ENCODE measurements at regions not wholly inside any gene's neighbourhood (a gene's known extent, or its start where the extent isn't known, plus 50 kb on each side); places are given as distances from the start of the nearest gene placed in this dataset.

DNA sequence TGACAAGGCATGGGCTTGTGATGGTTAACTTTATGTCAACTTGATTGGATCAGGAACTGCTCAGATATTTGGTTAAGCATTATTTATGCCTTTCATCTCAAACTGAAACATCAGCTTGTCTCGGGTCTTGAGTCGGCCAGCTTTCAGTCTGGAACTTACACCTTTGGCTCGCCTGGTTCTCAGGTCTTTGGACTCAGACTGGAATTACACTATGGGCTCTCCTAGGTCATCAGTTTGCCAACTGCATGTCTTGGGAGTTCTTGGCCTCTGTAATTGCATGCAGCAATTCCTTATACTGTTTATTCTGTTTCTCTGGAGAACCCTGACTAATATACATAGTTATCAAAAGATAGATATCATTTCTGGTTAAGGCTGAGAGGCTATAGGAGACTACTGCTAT is 653.7 kb downstream of the ADGRL2 start:
- H3K4me3 ChIP-seq (ENCODE audit: low read depth, low read length) = no peak overlapping the region
- TF ChIP-seq, protein P1, sequence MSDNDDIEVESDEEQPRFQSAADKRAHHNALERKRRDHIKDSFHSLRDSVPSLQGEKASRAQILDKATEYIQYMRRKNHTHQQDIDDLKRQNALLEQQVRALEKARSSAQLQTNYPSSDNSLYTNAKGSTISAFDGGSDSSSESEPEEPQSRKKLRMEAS (IDR thresholded peaks at IDR 0.05; ENCODE audit: low read depth, low read length) = no peak
- TF ChIP-seq MYC (IDR thresholded peaks at IDR 0.05; ENCODE audit: low read depth, low read length) = no peak
- TF ChIP-seq, protein P2, sequence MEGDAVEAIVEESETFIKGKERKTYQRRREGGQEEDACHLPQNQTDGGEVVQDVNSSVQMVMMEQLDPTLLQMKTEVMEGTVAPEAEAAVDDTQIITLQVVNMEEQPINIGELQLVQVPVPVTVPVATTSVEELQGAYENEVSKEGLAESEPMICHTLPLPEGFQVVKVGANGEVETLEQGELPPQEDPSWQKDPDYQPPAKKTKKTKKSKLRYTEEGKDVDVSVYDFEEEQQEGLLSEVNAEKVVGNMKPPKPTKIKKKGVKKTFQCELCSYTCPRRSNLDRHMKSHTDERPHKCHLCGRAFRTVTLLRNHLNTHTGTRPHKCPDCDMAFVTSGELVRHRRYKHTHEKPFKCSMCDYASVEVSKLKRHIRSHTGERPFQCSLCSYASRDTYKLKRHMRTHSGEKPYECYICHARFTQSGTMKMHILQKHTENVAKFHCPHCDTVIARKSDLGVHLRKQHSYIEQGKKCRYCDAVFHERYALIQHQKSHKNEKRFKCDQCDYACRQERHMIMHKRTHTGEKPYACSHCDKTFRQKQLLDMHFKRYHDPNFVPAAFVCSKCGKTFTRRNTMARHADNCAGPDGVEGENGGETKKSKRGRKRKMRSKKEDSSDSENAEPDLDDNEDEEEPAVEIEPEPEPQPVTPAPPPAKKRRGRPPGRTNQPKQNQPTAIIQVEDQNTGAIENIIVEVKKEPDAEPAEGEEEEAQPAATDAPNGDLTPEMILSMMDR (IDR thresholded peaks at IDR 0.05; ENCODE audit: low read depth, low read length) = no peak
- no peak for DNase-seq (ENCODE audit: low read depth)

DNA sequence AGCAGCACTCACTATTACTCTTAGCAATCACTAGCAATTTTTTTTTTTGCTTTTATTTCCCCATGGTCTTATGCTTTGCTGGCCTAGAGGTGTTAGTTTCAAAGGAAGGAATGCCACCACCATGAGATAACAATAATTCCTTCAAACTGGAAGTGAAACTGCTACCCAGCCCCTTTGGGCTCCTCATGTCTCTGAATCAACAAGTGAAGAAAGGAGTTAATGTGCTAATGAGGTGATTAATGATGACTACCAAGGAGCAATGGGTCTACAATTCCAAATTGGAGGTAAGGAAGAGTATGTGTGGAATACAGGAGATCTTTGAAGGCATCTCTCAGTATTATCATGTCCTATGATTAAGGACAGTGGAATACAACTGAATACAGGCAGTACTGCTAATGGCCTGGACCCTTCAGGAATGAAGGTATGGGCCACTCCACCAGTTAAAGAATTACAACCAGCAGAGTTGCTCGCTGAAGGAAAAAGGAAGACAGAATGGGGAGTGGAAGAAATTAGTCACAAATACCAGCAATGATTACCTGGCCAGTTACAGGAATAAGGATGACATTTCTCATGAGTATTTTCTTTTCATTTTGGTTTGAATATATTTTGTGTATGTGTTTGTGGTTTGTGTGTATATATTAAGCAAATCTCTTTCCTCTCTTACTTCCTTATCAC is 652.9 kb downstream of the ADGRL2 start:
- no peak overlapping the region for H3K4me3 ChIP-seq (ENCODE audit: low read depth, low read length)
- TF ChIP-seq, protein P2 (IDR thresholded peaks at IDR 0.05; ENCODE audit: low read depth, low read length) = no peak
- no peak for TF ChIP-seq MYC (IDR thresholded peaks at IDR 0.05; ENCODE audit: low read depth, low read length)
- no peak for TF ChIP-seq POLR2A (IDR thresholded peaks at IDR 0.05; ENCODE audit: extremely low read depth, insufficient read length)
- TF ChIP-seq, protein P1 (IDR thresholded peaks at IDR 0.05; ENCODE audit: low read depth, low read length) = no peak
- DNase-seq (ENCODE audit: low read depth) = no peak

GRCh38 chr1:82452096-82452495 is 651.4 kb downstream of the ADGRL2 start:
- TF ChIP-seq MYC (IDR thresholded peaks at IDR 0.05; ENCODE audit: low read depth, low read length) (no peak), POLR2A (IDR thresholded peaks at IDR 0.05; ENCODE audit: extremely low read depth, insufficient read length) (no peak)
- TF ChIP-seq, protein P2 (IDR thresholded peaks at IDR 0.05; ENCODE audit: low read depth, low read length) = no peak
- TF ChIP-seq, protein P1 (IDR thresholded peaks at IDR 0.05; ENCODE audit: low read depth, low read length) = no peak
- H3K4me3 ChIP-seq (ENCODE audit: low read depth, low read length) = no peak overlapping the region

DNA sequence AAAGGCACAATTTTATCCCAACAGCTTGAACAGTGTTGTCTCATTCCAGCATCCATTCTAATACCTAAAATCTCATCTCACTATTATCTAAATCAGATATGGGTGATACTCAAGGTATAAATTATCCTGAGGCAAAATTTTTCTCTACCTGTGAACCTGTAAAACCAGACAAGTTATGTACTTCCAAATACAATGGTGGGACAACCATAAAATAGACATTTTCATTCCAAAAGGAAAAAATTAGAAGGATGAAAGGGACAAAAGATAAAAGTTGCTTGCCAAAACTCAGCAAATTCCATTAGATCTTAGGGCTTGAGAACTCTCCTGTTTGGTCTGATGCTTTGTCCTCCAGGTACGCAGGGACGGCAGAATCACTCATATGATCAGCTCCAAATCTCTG is 650.5 kb downstream of the ADGRL2 start:
- no peak for DNase-seq (ENCODE audit: low read depth)
- TF ChIP-seq, protein P2 (IDR thresholded peaks at IDR 0.05; ENCODE audit: low read depth, low read length) = no peak
- TF ChIP-seq, protein P1 (IDR thresholded peaks at IDR 0.05; ENCODE audit: low read depth, low read length) = no peak
- no peak for TF ChIP-seq MYC (IDR thresholded peaks at IDR 0.05; ENCODE audit: low read depth, low read length)
- TF ChIP-seq POLR2A (IDR thresholded peaks at IDR 0.05; ENCODE audit: extremely low read depth, insufficient read length) = no peak

More at GRCh38 chr1:82452096-82452495, 651.4 kb downstream of the ADGRL2 start:
- DNase-seq (ENCODE audit: low read depth) = no peak

DNA sequence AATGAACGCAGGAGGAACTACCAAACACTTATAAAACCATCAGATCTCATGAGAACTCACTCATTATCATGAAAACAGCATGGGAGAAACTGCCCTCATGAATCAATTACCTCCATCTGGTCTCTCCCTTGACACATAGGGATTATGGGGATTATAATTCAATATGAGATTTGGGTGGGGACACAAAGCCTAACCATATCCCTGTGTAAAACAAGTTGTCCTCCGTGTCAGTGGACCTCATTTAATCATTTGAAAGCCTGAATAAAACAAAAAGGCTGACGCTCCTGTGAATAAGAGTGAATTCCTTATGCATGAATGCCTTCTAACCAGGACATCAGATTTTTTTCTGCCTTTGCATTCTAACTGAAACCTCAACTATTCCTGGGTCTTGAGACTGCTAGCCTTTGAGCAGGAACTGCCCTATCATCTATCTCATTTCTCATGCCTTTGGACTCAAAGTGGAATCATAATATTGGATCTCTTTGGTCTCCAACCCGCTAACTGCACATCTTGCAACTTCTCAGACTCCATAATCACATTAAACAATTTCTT is 648.8 kb downstream of the ADGRL2 start:
- no peak for DNase-seq (ENCODE audit: low read depth)
- TF ChIP-seq MYC (IDR thresholded peaks at IDR 0.05; ENCODE audit: low read depth, low read length) (no peak), POLR2A (IDR thresholded peaks at IDR 0.05; ENCODE audit: extremely low read depth, insufficient read length) (no peak)
- TF ChIP-seq, protein P1 (IDR thresholded peaks at IDR 0.05; ENCODE audit: low read depth, low read length) = no peak
- TF ChIP-seq, protein P2 (IDR thresholded peaks at IDR 0.05; ENCODE audit: low read depth, low read length) = no peak
- no peak overlapping the region for H3K4me3 ChIP-seq (ENCODE audit: low read depth, low read length)

More for the DNA sequence above, 650.5 kb downstream of the ADGRL2 start:
- H3K4me3 ChIP-seq (ENCODE audit: low read depth, low read length) = no peak overlapping the region

Data from NB4 (cell line).